Activated T-cell treated with anti-CD3 and anti-CD28 coated beads for 4 hours (primary cell): ENCODE measurements at regions not wholly inside any gene's neighbourhood (a gene's known extent, or its start where the extent isn't known, plus 50 kb on each side); places are given as distances from the start of the nearest gene placed in this dataset.
"Not testable (repeated sequence)": the region's sequence is repeated elsewhere in the genome, so short reads cannot be mapped to it uniquely, and the experiment has no call there.

Experiments used
- DNase-seq: peaks from one replicate; pipeline ENCODE4 v3.0.0-alpha.2; 2020

DNA sequence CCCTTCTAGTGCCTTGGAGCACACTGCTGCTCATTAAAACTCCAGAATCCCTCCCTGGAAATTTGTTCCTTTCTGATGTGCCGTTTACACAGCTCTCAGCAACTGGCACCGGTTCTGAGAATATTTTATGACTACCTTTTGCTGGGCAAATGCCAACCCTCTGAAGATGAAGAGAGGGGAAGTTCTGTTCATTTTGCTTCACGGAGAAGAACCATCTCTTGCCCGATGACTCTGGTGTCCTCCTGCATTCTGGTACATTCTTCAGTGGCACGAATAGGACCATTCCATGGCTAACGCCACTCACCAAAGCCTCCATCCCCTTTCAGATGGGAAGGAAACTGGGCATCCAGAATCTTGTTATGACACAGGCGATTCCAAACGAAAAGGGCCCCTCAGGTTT lies 96.2 kb upstream of the SIM2 start:
- no peak for DNase-seq

DNA sequence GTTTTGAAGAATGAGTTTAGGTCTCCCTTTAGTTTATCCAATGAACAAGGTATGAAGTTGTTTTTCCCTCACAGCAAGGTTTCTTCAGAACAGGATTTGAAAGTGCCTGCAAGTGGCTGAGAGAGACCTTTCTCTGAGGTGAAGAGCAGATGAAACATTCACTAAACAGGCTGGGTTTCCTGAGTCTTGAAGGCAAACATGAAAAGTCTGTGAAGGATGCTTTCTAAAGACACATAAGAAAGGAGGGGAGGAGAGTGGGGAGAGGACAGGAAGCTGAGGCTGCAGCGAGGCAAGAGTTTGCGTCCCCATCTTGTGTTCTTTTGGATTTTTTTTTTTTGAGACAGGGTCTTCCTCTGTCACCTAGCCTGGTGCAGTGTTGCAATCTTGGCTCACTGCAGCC lies 95.7 kb upstream of the SIM2 start:
- DNase-seq = no peak

DNA sequence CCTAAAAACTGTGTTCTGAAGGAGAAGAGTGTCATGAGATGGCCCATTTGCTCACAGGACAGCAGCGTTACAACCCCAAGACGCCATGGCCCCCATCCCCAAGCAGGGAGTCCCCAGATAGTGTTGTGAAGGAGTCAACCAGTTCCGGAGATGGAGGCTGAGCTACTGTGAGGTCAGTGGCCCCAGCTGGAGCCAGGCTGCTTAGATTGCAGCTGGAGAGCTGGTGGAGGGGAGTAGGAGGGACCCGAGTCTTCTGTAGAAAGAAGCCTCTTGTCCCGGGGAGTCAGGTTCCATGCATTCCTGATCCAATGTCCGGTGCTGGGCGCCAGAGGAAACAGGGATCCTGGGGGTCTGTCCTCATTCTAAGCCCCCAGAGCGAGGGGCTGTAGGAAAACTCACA lies 93.5 kb upstream of the SIM2 start:
- no peak for DNase-seq

DNA sequence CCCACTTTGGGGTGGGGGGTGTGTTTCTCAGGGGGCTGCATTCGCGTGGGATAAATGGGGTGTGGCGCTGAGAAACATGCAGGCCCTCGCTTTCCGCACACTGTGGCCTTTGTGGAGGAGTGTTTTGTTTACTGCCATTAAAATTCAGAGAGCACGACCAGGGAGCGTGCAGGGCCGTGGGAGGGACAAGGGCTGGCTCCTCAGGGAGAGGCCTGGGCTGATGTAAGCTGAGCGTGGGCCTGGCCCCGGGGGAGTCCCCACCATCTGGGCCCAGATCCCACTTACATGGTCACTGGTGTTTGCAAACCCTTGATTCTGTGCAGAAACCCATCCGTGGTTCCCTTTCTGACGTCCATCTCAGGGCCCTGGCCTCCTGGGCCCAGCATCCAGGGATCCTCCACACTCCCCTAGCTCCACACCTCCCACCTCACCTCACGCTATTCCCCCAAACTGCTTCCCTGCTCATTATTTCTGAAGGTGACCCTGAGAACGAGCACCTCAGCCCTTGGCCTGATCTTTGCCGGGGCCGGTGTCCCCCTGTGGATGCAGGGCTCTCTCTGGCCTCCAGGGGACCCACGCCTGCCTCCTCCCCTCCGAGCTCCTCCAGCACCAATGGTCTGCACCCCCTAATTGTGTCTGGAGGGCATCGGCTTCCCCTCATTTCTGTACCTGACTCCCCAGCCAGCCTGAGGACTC lies 92.5 kb upstream of the SIM2 start:
- no peak for DNase-seq

DNA sequence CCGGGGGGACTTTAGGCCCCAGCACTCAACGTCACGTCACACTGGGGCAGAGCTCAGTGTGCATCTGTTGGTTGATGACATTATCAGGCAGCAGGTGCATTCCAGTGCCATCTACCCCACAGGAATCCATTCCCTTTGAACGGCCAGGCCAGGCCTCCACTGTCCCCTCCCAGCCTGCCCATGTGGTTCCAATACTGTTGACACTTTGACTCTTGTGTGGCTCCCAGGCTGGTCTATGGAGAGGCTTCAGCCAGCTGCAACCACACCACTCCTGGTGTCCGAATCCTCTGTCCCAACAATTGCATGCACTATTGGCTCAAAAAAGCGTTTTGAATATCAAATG lies 92.0 kb upstream of the SIM2 start:
- DNase-seq = no peak

DNA sequence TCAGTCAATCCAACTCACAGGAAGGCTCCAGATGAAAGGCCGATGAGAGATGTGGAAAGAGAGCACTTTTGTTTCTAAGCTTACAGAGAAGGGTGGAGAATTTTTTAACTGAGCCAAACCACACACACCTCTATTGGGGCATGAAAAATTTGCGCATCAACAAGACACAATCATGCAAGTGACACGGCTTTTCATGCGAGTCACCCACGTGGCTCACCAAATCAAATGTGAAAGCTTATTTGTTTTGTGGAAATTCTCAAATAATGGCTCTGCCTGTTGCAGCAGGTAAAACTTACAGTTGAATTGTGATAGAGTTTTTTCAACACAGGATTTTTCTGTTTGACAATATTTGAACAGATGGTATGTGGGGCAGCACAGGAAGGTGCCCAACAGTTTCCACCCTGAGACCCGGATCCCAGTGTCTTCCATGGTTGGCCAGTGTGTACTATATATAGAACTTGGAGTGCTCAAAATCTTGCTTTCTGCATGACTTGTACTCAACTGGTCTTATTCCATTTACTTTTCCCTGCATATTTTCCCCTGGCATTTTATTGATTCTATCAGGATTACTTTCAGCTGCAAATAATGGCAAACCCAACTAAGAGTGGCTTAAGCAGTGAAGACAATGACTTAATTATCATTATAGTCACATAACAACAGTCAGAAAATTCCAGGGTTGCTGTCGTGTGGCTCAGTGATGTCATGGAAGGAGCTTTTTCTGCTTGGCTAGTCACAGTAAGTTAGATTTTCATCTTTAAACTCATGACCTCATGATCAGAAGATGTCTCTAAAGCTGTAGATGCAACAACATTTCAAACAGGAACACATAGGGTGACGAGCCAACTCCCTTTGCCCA lies 90.6 kb upstream of the SIM2 start:
- no peak for DNase-seq

DNA sequence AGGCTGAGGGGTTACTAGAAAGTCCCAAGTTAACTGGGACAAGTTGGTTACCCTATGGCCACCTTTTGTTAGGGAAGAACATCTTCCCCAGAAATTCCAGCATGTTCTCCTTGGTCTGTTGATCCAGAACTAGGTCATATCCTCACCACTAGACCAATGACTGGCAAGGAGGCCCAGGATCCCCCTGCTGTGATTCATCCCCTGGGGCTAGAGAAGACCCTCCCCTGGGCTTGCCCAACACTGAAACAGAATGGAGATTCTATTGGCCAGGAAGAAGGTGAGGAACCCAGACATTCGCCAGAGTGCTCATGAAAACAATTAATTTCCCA lies 90.1 kb upstream of the SIM2 start:
- DNase-seq = no peak

DNA sequence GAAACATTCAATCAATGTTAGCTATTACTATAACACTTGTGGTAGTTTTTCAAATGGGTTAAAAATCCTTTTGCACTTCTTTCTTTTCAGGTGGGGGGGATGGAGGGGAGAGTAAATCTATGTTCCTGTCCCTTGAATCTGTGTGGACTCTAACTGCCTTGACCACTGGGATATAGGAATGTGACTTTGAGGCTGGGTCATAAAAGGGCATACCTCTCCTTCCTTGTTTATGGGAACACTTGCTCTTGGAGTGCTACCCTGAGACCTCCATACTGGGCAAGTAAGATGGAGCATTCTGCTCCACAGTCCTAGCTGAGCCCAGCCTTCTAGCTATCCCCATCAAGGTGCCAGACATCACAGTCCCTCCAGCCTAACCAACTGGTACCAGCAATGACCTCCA lies 89.3 kb upstream of the SIM2 start:
- DNase-seq = no peak

DNA sequence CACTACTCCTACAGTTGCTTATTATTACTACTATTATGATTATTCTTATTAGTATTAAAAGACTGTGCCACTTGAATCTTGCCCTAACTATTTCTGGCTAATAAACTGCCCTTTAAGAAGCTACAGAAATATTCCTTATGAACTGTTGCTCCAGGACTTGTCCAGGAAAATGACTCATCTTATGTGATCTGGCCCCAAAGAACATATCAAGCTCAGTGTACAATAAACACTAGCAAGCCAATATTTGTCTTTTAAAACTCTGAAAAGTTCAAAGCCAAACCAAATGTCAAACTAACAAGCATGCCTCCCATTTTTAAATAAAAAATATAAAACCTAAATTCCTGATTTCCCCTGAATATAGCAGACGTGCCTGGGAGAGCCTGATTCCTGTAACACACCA lies 88.7 kb upstream of the SIM2 start:
- DNase-seq = no peak

DNA sequence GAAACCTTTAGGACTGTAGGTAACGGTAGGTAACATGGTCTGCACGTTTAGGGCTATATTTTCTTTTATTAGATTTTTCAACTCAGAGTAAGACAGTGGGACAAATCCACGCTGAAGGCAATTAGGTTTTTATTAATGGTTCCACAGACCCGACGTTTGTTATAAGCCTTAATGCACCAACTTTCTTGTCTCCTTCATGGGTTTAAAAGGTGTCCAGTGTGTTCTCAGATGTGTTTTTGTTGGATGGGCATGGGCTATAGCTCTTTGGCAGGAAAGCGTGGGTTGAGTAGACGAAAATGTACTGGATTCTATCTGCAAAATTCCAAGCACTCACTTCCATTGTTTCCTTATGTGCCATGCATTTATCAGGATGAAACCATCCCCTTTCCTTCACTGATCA lies 88.0 kb upstream of the SIM2 start:
- DNase-seq = no peak

DNA sequence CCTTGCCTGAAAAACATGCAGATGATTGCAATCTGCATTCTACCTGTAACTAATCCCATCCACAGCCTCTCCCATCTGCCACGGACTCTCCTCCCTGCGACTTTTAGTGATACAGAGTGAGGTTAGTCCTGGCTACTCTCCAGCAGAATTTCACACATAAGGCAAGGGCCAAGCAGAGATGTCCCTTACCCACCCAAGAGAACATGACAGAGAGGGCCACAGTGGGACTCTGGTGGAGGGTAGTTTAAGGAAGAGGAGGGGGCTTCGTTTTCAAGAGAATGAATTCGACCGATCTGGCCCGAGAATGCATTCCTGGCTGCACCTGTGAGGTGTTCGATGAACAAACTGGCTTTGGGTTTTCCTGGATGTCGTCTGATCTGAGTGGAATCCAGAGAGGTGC lies 87.5 kb upstream of the SIM2 start:
- DNase-seq = no peak

DNA sequence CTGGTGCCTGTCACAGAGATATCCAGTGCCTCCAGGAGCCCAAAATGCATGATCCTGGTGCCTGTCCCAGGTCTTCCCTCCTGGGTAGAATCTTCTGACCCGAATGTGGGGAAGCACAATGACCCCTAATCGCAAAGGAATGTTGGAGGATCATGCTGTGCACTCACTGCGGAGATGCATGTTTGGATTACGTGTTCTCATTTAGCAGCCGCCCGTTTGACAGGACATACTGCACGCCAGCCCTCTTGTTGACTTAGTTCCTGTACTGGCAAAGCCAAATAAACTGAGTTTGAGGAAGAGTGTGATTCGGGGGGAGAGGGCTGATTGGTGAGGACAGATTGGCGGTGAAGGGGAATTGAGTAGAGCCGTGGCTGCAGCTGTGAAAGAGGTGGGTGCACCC lies 85.9 kb upstream of the SIM2 start:
- DNase-seq = no peak

DNA sequence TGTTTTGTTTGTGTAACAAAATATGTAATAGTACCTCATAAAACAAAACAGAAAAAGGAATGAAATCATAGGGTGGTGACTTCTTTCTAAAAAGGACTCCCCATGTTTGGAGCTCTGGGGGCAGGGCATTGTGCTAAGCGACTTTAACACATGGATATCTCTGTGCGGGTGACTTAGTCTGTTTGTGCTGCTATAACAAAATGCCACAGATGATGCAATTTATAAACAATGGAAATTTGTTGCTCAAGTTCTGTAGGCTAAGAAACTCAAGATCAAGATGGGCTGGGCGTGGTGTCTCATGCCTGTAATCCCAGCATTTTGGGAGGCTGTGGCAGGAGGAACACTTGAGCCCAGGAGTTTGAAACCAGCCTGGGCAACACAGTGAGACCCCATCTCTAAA lies 85.4 kb upstream of the SIM2 start:
- DNase-seq = no peak

DNA sequence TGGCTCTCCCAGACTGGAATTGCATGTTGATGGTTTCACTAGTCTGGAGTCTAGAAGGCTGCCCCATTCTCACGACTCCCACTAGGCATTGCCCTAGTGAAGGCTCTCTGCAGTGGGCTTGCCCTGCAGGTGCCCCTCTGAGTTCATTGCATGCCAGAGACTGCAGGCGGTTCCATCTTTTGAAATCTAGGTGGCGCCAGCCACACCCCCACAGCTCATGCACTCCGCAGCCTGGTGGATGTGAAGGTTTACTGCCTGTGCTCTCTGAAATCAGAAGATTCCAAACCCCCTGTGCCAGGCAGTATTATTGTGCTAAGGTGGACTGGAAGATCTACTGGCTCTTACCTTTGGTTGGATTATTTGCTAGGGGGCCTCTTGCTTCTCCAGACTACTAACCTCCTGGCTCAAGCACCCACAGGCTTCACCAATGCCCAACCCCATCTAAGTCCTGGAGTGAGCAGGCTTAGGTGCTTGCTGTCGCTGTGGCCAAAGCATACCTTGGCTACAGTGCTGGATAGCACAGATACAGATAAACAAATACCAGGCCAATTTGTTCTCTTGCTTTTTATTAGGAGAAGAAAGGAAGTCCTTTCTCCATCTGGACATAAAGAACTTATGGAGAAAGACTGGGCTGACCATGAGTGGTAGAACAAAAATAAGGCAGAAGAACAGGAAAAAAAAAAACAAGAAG lies 83.5 kb upstream of the SIM2 start:
- no peak for DNase-seq

DNA sequence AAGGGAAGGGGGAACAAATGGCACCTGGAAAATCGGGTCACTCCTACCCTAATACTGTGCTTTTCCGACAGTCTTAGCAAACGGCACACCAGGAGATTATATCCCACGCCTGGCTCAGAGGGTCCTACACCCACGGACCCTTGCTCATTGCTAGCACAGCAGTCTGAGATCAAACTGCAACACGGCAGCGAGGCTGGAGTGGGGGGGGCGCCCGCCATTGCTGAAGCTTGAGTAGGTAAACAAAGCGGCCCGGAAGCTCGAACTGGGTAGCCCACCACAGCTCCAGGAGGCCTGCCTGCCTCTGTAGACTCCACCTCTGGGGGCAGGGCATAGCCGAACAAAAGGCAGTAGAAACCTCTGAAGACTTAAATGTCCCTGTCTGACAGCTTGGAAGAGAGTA lies 82.1 kb upstream of the SIM2 start:
- not testable (repeated sequence) for DNase-seq

DNA sequence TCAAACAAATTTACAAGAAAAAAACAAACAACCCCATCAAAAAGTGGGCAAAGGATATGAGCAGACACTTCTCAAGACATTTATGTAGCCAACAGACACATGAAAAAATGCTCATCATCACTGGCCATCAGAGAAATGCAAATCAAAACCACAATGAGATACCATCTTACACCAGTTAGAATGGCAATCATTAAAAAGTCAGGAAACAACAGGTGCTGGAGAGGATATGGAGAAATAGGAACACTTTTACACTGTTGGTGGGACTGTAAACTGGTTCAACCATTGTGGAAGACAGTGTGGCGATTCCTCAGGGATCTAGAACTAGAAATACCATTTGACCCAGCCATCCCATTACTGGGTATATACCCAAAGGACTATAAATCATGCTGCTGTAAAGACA lies 77.1 kb upstream of the SIM2 start:
- DNase-seq = not testable (repeated sequence)

DNA sequence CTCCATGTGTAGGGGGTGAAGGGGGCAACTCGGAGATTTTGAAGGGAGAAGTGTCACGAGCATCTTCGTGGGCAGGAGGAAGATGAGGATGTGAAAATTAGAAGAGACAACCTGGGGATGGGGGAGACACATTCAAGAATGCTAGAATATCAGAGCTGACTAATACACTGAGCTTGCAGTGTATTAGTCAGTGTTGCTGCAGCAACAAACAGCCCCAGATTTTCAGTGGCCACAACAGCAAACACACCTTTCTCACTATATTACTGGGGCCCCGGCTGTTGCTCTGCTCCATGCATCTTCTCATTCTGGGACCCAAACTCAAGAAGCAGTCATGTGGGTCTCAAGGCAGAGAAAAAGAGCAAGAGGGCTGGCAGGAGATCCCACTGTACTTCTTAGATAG lies 74.8 kb upstream of the SIM2 start:
- no peak for DNase-seq

DNA sequence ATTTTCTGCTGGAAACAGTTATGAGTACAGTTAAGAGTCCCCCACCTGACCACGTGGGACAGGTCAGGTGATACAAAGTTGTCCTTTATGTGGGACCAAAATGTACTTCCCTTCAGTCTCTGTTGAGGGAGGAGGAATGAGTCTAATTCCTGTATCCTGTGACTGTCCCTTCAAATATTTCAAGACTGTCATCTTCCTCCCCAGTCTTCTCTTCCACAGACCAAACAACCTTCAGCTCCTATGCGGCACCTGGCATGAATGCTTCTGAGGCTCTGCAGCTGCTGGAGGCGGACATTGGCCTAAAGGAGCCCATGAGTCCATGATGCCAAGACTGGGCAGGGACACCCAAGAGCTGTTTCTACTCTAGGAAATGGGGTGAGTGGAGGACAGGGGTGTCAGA lies 72.1 kb upstream of the SIM2 start:
- DNase-seq = no peak

DNA sequence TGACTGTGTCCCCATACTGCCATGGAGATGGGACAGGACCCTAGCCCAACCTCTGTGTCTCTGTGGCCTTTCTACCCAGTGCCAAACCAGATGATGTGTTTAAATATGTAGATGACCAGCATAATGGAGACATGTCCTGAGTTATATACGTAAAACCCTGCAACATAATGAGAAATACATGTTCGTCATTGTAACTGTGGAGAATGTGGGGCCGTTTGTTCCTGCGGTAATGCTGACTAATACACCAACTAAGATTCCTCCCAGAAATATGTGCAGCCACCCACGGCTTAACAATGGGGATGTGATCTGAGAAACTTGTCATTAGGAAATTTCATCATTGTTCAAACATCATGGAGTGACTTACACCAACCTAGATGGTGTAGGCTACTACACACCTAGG lies 71.7 kb upstream of the SIM2 start:
- no peak for DNase-seq

DNA sequence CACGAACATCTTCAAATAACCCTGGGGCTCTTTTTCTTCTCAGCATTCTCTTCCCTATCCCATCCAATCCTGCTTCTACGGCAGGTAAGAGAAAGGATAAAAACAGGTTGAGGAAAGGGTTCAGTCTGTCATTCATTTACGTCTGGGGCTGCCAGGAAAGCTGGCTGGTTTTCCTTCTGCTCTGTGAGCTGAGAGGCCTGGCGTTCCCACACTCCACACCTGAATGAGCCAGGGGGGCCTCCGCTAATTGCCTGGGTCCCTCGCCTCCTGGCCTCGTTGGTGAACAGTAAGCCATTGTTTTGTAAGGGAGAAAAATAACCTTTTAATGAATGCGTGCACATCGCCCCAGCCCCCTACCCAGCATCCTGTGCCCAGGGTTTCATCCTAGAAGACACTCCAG lies 70.8 kb upstream of the SIM2 start:
- DNase-seq = no peak

DNA sequence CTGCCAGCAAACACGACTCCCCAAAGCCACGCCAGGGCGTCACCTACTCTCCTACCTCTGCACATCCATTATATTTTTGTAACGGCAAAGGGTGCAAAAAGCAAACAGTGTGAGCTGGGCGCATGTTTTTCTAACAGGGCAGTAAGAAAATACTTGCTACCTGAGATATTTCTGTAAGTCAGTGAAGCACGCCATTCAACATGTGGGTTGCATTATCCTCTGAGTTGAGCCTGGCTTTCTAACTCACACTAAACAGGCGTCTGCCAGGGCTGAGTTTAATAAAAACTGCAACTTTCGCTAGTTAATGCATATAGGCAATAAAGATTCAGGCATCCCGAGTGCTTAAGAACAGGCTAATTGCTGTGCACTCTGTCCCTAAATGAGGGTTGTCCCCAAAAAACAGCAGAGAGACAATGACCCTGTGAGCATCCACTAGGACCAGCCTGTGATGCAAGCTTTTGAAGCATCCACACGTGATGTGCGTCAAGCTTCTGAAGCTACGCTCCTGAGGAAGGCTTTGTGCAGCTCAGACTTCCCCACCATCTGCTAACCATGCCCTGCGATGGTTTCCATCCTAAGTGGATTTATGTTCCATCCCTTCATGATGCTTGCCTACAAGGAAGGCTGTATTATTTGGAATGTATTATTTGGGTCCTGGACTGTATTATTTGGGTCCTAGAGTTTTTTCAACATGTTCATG lies 70.0 kb upstream of the SIM2 start:
- no peak for DNase-seq

DNA sequence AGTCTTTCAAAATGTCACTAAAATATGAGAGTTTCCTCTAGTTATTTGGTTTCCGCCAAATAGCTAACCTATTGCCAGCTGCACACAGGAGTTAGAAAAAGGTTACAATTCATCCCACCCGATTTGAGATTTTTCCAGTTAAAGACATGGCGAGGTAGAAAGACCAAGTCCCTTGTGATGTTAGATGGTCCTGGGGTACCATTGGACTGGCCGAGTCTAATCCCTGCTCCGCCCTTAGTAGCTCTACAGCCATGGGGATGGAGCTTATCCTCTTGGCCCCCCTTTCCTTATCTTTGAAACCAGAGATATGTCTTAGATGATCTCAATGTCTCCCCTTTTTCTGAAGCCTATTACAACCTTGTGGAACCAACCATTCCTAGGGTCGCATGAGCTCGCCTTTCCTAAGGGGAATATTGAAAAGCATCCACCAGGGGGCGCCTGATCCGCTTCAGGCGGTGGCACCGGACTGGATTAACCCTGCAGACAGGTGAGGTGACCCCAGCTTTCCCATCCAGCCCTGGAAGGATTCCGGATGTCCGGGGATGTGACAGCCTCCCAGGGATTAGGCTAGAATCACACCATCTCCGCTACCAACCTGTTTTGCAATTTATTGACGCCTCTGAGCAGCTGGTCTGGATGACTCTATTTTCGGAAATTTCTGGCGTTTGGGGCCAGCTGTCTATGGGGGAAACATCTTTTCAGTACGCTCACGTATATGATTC lies 68.3 kb upstream of the SIM2 start:
- DNase-seq = peak; percentile 52

DNA sequence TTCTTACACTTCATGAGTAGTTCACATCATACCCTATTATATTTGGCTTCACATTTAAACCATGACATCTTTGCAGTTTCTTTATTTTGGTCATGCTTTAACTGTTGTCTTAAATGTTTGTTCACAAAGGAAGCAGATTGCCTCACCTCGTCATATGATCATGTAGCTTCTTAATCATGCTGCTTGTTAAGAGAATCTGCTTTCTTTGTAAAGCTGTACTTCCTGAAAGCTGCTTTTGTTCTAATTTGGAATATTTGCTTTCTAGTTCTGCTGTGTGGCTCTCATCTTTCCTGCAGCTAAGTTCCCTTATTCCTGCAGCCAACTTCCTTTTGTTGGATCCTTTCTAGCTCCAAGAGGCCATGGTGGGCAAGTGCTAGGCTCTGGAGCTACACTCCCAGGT lies 62.9 kb upstream of the SIM2 start:
- DNase-seq = no peak
